ENCODE measurements at regions not wholly inside any gene's neighbourhood (a gene's known extent, or its start where the extent isn't known, plus 50 kb on each side); places are given as distances from the start of the nearest gene placed in this dataset.

DNA sequence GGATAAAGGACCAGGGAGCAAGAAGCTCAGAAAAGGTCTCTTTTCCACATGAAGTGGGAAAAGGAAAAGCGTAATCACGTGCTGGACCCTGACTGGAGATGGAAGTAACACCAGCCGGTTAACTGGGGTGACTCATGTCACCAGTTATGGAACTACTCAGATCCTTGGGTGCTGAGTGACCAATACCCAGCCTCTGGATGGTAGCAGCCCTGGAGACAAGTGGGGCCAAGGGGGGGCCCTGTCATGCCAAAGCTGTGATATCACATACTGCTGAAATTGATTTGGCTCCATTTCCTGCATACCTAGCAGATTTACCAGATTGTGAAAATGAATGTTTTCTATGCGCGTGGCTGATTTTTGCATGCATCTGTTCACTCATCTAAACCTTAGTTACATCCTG lies 158.9 kb downstream of the ZIC5 start:
- ChIA-PET CTCF (no interaction called here), POLR2A (no interaction called here)
- no peak overlapping the region for H3K27ac Mint-ChIP-seq (ENCODE audit: unreplicated experiment)
- no TSS peak for BruUV-seq (replicated peaks)
- TF ChIP-seq, protein P1, sequence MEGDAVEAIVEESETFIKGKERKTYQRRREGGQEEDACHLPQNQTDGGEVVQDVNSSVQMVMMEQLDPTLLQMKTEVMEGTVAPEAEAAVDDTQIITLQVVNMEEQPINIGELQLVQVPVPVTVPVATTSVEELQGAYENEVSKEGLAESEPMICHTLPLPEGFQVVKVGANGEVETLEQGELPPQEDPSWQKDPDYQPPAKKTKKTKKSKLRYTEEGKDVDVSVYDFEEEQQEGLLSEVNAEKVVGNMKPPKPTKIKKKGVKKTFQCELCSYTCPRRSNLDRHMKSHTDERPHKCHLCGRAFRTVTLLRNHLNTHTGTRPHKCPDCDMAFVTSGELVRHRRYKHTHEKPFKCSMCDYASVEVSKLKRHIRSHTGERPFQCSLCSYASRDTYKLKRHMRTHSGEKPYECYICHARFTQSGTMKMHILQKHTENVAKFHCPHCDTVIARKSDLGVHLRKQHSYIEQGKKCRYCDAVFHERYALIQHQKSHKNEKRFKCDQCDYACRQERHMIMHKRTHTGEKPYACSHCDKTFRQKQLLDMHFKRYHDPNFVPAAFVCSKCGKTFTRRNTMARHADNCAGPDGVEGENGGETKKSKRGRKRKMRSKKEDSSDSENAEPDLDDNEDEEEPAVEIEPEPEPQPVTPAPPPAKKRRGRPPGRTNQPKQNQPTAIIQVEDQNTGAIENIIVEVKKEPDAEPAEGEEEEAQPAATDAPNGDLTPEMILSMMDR (IDR thresholded peaks at IDR 0.05; ENCODE audit: insufficient read depth in 1 of 2, low read depth in 1 of 2, low read length in 1 of 2, severe bottlenecking in 1 of 2, unreplicated experiment in 1 of 2): no peak
- no peaks in the 10 kb centered on the region for H3K4me1 Mint-ChIP-seq (ENCODE audit: low read depth, unreplicated experiment)
- Histone ChIP-seq H3K9me3 (no peaks in the 10 kb centered on the region), H3K4me1 (0 out of 2 replicates have a peak, but pooled peaks cover 4% of the 10 kb centered on the region), H3K36me3 (ENCODE audit: control insufficient read depth, insufficient read depth, low read length) (no peaks in the 10 kb centered on the region), H3K27me3 (replicated peaks; ENCODE audit: control insufficient read depth, insufficient read depth, low read length) (no peaks in the 10 kb centered on the region; the same call in 1 of the 2 replicates), H3K4me3 (ENCODE audit: low read depth, low read length) (no peak overlapping the region)
- intact Hi-C loops (cut with micrococcal nuclease; ENCODE audit: unreplicated experiment): no loop called here
- H3K4me3 Mint-ChIP-seq (ENCODE audit: unreplicated experiment): no peak overlapping the region
- DNase-seq: no peak
- no peaks in the 10 kb centered on the region for H3K36me3 Mint-ChIP-seq (ENCODE audit: insufficient read depth, unreplicated experiment)
- peaks cover 3% of the 10 kb centered on the region for H3K27me3 Mint-ChIP-seq (ENCODE audit: insufficient read depth, unreplicated experiment)
- H3K9me3 Mint-ChIP-seq (ENCODE audit: unreplicated experiment): no peaks in the 10 kb centered on the region

DNA sequence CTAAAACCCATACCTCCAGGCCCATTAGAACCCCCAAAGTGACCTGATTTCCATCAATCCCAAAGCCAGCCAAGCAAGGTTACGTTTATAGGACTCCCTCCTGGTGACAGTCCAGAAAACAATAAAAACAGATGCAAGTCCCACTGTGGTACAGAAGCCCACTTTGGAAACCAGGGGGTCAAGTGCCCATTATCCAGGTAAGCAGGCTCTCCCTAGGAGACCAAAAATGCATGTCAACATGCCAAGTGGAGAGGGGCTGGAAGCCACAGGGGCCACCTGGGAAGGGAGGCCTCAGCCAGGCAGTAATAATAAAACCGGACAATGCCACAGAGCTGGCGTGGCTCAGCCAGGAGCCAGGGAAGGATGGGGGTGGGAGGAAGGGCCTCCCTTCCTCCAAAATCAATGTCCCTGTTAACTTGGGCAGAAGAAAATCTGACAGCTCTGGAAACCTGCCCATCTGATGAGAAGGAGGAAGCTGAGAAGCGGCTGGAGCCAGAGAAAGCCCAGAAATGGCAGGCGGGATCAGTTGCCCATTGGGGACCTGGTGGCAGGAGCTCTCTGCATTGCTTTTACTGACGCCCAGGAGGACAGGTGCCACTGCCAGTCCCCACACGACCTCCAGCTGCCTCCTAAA lies 160.4 kb downstream of the ZIC5 start:
- H3K4me1 Mint-ChIP-seq (ENCODE audit: low read depth, unreplicated experiment): no peaks in the 10 kb centered on the region
- H3K4me3 Mint-ChIP-seq (ENCODE audit: unreplicated experiment): no peak overlapping the region
- no peaks in the 10 kb centered on the region for H3K27me3 Mint-ChIP-seq (ENCODE audit: insufficient read depth, unreplicated experiment)
- Histone ChIP-seq H3K27me3 (replicated peaks; ENCODE audit: control insufficient read depth, insufficient read depth, low read length) (peaks cover 2% of the 10 kb centered on the region), H3K4me1 (0 out of 2 replicates have a peak, but pooled peaks cover 4% of the 10 kb centered on the region), H3K36me3 (ENCODE audit: control insufficient read depth, insufficient read depth, low read length) (no peaks in the 10 kb centered on the region), H3K9me3 (no peaks in the 10 kb centered on the region), H3K4me3 (ENCODE audit: low read depth, low read length) (no peak overlapping the region)
- intact Hi-C loops (cut with micrococcal nuclease; ENCODE audit: unreplicated experiment): no loop called here
- no peak for DNase-seq
- H3K36me3 Mint-ChIP-seq (ENCODE audit: insufficient read depth, unreplicated experiment): no peaks in the 10 kb centered on the region
- ChIA-PET CTCF (no interaction called here), POLR2A (no interaction called here)
- H3K9me3 Mint-ChIP-seq (ENCODE audit: unreplicated experiment): no peaks in the 10 kb centered on the region
- H3K27ac Mint-ChIP-seq (ENCODE audit: unreplicated experiment): no peak overlapping the region
- TF ChIP-seq, protein P1 (IDR thresholded peaks at IDR 0.05; ENCODE audit: insufficient read depth in 1 of 2, low read depth in 1 of 2, low read length in 1 of 2, severe bottlenecking in 1 of 2, unreplicated experiment in 1 of 2): no peak
- BruUV-seq (replicated peaks): no TSS peak

- H3K4me3 ChIP-seq (ENCODE audit: low read depth, low read length): no peak overlapping the region
- H3K9me3 Mint-ChIP-seq (ENCODE audit: unreplicated experiment): no peaks in the 10 kb centered on the region
- TF ChIP-seq, protein P1 (IDR thresholded peaks at IDR 0.05; ENCODE audit: insufficient read depth in 1 of 2, low read depth in 1 of 2, low read length in 1 of 2, severe bottlenecking in 1 of 2, unreplicated experiment in 1 of 2): no peak
- peaks cover 2% of the 10 kb centered on the region for H3K27me3 ChIP-seq (replicated peaks; ENCODE audit: control insufficient read depth, insufficient read depth, low read length)
- ChIA-PET CTCF (interaction anchor here (0.8 kb wide), 1 partner anchor 231 kb away, joined by 3 read pairs; no protein-coding TSS in a partner anchor), POLR2A (no interaction called here)
- H3K4me3 Mint-ChIP-seq (ENCODE audit: unreplicated experiment): no peak overlapping the region
- H3K27me3 Mint-ChIP-seq (ENCODE audit: insufficient read depth, unreplicated experiment): peaks cover 4% of the 10 kb centered on the region
- no TSS peak for BruUV-seq (replicated peaks)
- H3K4me1 Mint-ChIP-seq (ENCODE audit: low read depth, unreplicated experiment): no peaks in the 10 kb centered on the region
- no peak for DNase-seq
- intact Hi-C loops (cut with micrococcal nuclease; ENCODE audit: unreplicated experiment): no loop called here
- H3K36me3 Mint-ChIP-seq (ENCODE audit: insufficient read depth, unreplicated experiment): no peaks in the 10 kb centered on the region
- H3K9me3 ChIP-seq: no peaks in the 10 kb centered on the region
- H3K27ac Mint-ChIP-seq (ENCODE audit: unreplicated experiment): no peak overlapping the region
- H3K36me3 ChIP-seq (ENCODE audit: control insufficient read depth, insufficient read depth, low read length): no peaks in the 10 kb centered on the region
- 0 out of 2 replicates have a peak, but pooled peaks cover 4% of the 10 kb centered on the region for H3K4me1 ChIP-seq
These were observed 161.6 kb downstream of the ZIC5 start for GRCh38 chr13:99809926-99810325.
